Suprapubic skin (tissue), 4 donors: ENCODE measurements at regions not wholly inside any gene's neighbourhood (a gene's known extent, or its start where the extent isn't known, plus 50 kb on each side); places are given as distances from the start of the nearest gene placed in this dataset.
"Not testable (repeated sequence)": the region's sequence is repeated elsewhere in the genome, so short reads cannot be mapped to it uniquely, and the experiment has no call there.

ENCODE experiments used
- DNase-seq, 2 donors: peaks; one replicate each; pipeline ENCODE4 v3.0.0-alpha.2; 2019; ENCODE audit warnings: low spot score in 2 of 2
- H3K27ac ChIP-seq: fragments of 200-600 bp; sonication (generic); one replicate; pipeline ENCODE4 v1.5.1; 2019
- H3K27me3 ChIP-seq: fragments of 200-600 bp; sonication (generic); one replicate; pipeline ENCODE4 v1.5.1; 2019
- H3K36me3 ChIP-seq: fragments of 200-600 bp; sonication (generic); one replicate; pipeline ENCODE4 v1.5.1; 2019
- H3K4me1 ChIP-seq: fragments of 200-600 bp; sonication (generic); one replicate; pipeline ENCODE4 v1.5.1; 2019
- H3K4me3 ChIP-seq: fragments of 200-600 bp; sonication (generic); one replicate; pipeline ENCODE4 v1.5.1; 2019; ENCODE audit warnings: mild to moderate bottlenecking
- H3K9me3 ChIP-seq: fragments of 200-600 bp; sonication (generic); one replicate; pipeline ENCODE4 v1.5.1; 2019
- EP300 ChIP-seq: sonication (generic); formaldehyde crosslinking; IDR thresholded peaks from one replicate; pipeline ENCODE4 v1.6.1; 2017; ENCODE audit warnings: antibody characterized with exemption
- POLR2A ChIP-seq, 2 donors: fragments of 450-650 bp; IDR thresholded peaks; one replicate each; pipeline ENCODE4 v1.6.1; 2017; ENCODE audit warnings: antibody characterized with exemption in 2 of 2, mild to moderate bottlenecking in 2 of 2, moderate library complexity in 2 of 2
- POLR2AphosphoS5 ChIP-seq, 3 donors: sonication (generic); formaldehyde crosslinking; IDR thresholded peaks; one replicate each; pipeline ENCODE4 v1.6.1; 2017; ENCODE audit warnings: antibody characterized with exemption in 3 of 3
- WGBS: methylation state at CpG from one replicate; pipeline ENCODE4 v1.1.5; 2018; 5-methylcytosine and 5-hydroxymethylcytosine counted together
- TF ChIP-seq, protein P1 (sequence below), 2 donors: fragments of 200-600 bp in 1 of 2; fragments of 450-650 bp in 1 of 2; sonication (generic) in 1 of 2; IDR thresholded peaks; one replicate each; pipeline ENCODE4 v1.5.1; 2016 to 2019; ENCODE audit warnings: antibody characterized with exemption in 2 of 2, mild to moderate bottlenecking in 1 of 2, moderate library complexity in 1 of 2

GRCh38 chr17:22515599-22515998 is 823.3 kb downstream of the KCNJ18 start:
- no peak for TF ChIP-seq POLR2AphosphoS5 (IDR thresholded peaks at IDR 0.05)
- no peak for TF ChIP-seq EP300
- TF ChIP-seq, protein P1, sequence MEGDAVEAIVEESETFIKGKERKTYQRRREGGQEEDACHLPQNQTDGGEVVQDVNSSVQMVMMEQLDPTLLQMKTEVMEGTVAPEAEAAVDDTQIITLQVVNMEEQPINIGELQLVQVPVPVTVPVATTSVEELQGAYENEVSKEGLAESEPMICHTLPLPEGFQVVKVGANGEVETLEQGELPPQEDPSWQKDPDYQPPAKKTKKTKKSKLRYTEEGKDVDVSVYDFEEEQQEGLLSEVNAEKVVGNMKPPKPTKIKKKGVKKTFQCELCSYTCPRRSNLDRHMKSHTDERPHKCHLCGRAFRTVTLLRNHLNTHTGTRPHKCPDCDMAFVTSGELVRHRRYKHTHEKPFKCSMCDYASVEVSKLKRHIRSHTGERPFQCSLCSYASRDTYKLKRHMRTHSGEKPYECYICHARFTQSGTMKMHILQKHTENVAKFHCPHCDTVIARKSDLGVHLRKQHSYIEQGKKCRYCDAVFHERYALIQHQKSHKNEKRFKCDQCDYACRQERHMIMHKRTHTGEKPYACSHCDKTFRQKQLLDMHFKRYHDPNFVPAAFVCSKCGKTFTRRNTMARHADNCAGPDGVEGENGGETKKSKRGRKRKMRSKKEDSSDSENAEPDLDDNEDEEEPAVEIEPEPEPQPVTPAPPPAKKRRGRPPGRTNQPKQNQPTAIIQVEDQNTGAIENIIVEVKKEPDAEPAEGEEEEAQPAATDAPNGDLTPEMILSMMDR (IDR thresholded peaks at IDR 0.05), result no peak
- no peak for TF ChIP-seq POLR2A (IDR thresholded peaks at IDR 0.05)
- Histone ChIP-seq H3K27ac (no peak overlapping the region), H3K9me3 (no peaks in the 10 kb centered on the region), H3K4me3 (no peak overlapping the region), H3K36me3 (no peaks in the 10 kb centered on the region), H3K27me3 (no peaks in the 10 kb centered on the region), H3K4me1 (no peaks in the 10 kb centered on the region)
- no peak for DNase-seq
- WGBS, result 48% methylated on average over 5 of the region's 5 CpGs

GRCh38 chr17:22516861-22517636 is 824.7 kb downstream of the KCNJ18 start:
- 68% methylated on average over 19 of the region's 26 CpGs for WGBS
- Histone ChIP-seq H3K27ac (no peak overlapping the region), H3K4me1 (no peaks in the 10 kb centered on the region), H3K27me3 (no peaks in the 10 kb centered on the region), H3K9me3 (no peaks in the 10 kb centered on the region), H3K4me3 (no peak overlapping the region), H3K36me3 (no peaks in the 10 kb centered on the region)
- TF ChIP-seq POLR2AphosphoS5 (IDR thresholded peaks at IDR 0.05) (no peak), EP300 (no peak)
- DNase-seq, result no peak

DNA sequence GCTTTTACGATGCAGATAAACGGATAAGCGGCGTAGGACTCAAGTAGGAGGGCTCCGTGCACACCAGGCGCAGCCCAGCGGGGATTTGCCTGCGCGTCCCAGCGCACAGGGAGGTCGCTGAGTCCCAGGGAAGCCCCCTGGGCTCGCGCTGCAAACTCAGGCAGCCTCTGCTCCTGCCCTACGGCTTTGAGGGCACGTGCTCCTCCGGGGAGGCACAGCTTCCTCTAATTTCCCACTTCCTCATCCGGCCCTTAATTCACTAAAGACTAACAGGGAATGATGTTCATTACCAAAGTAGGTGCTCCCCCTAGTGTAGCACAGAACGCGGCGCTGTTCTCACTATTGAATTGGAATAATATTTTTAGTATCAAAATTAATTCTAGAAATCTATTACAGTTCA is 825.4 kb downstream of the KCNJ18 start:
- no peak overlapping the region for H3K4me3 ChIP-seq
- no peak overlapping the region for H3K27ac ChIP-seq
- DNase-seq, result no peak
- no peaks in the 10 kb centered on the region for H3K27me3 ChIP-seq
- no peaks in the 10 kb centered on the region for H3K4me1 ChIP-seq
- H3K36me3 ChIP-seq, result no peaks in the 10 kb centered on the region
- TF ChIP-seq POLR2AphosphoS5 (IDR thresholded peaks at IDR 0.05) (no peak), POLR2A (IDR thresholded peaks at IDR 0.05) (no peak), EP300 (no peak)
- TF ChIP-seq, protein P1 (IDR thresholded peaks at IDR 0.05), result no peak
- H3K9me3 ChIP-seq, result no peaks in the 10 kb centered on the region
- WGBS, result 66% methylated on average over 18 of the region's 20 CpGs

- TF ChIP-seq, protein P1 (IDR thresholded peaks at IDR 0.05), result no peak
- TF ChIP-seq EP300, result no peak
- no peak for TF ChIP-seq POLR2AphosphoS5 (IDR thresholded peaks at IDR 0.05)
- TF ChIP-seq POLR2A (IDR thresholded peaks at IDR 0.05), result no peak
- no peaks in the 10 kb centered on the region for H3K9me3 ChIP-seq
- no peak overlapping the region for H3K27ac ChIP-seq
- WGBS, result 85% methylated on average over 10 of the region's 10 CpGs
- no peak overlapping the region for H3K4me3 ChIP-seq
- no peaks in the 10 kb centered on the region for H3K27me3 ChIP-seq
- no peaks in the 10 kb centered on the region for H3K4me1 ChIP-seq
- no peaks in the 10 kb centered on the region for H3K36me3 ChIP-seq
- no peak for DNase-seq
These were observed 825.9 kb downstream of the KCNJ18 start for GRCh38 chr17:22518185-22518584.

- H3K4me1 ChIP-seq, DNase-seq, H3K27me3 ChIP-seq, H3K9me3 ChIP-seq, H3K4me3 ChIP-seq, H3K36me3 ChIP-seq, H3K27ac ChIP-seq: not testable (repeated sequence)
- WGBS, result 69% methylated on average over 1 of the region's 1 CpG
These were observed 856.5 kb downstream of the KCNJ18 start for GRCh38 chr17:22548873-22549272.

DNA sequence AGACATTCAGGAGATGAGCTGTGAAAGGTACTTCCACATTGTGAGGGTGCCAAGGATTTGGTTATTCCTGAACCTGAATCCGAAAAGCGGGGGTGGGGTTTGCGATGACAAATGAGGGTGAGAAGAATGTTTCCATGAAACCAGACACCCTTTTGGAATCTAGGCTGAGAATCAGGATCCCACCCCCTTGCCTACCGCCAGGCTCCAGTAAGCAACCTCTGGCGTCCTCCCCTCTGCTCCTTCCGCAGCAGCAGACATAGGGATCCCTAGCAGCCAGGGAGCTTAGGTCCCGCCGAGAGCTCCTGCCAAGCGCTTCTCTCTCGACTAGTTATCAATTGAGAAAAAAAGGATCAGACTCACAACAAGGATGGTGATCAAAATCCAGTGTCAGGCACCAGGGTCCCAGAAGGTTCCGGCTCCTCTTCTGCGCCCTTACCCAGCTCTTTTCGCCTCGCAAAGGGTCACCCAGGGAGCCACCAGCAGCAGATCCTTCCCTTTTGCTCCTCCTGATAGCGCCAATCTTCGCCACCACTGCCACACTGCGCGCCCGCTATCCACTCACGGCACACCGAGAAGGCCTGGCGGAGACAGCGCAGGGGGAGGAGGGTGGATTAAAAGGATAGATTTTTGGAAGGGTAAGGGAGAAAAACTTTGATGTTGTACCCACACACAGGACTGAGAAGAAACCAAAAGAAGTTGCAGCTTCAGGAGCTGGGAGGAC is 859.5 kb downstream of the KCNJ18 start:
- 72% methylated on average over 23 of the region's 23 CpGs for WGBS
- not testable (repeated sequence) for H3K36me3 ChIP-seq, H3K27ac ChIP-seq, DNase-seq, H3K27me3 ChIP-seq, H3K4me3 ChIP-seq, H3K4me1 ChIP-seq, H3K9me3 ChIP-seq
